OCI-LY7 (cell line): ENCODE measurements at regions not wholly inside any gene's neighbourhood (a gene's known extent, or its start where the extent isn't known, plus 50 kb on each side); places are given as distances from the start of the nearest gene placed in this dataset.

Experiments
- EZH2phosphoT487 ChIP-seq: fragments of 200-600 bp; sonication (generic); IDR thresholded peaks from 2 replicates; pipeline ENCODE4 v1.6.1; 2018; ENCODE audit warnings: low read depth, borderline replicate concordance, mild to moderate bottlenecking, mixed run types, antibody characterized with exemption, low read length, moderate library complexity, mixed read lengths
- TF ChIP-seq, protein P1 (sequence below): fragments of 200-600 bp; sonication (generic); conservative IDR thresholded peaks from 2 replicates; pipeline ENCODE4 v1.5.1; 2014; ENCODE audit warnings: mild to moderate bottlenecking, antibody characterized with exemption, low read length, moderate library complexity, mixed read lengths

DNA sequence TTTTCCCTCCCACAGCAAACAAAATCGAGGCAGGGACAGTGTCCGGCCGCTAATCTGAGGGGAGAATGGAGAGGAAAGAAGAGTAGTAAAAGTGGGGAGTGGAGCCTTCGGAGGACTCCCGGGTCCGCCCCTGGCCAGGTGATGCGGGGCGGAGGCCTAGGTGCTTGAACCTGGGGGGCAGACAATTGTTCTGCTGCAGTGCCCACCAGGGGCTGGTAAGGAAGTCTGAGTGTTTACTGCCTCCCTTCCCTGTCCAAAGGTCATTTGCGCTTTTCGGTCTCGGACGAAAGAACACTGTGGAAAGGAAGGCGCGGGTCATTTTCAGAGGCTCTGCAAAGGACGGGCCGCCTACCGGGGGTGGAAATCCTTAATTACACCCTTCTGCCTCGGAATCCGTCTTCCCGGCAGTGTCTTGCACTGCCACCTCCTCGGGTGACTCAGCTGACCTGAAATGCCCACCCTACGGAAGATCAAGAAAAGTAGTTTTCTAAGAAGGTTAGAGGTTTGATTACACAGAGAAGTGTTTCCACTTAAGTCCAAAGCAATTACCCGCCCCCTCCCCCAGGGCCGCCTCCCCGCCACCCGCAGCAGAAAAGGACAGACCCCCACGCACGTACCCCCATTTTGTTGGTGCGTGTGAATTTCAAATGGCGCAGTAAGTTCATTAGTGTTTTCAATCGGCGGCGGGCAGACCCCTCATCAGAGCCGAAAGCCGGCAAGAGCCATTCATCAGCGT, 99.9 kb upstream of the TENM3 start:
- TF ChIP-seq, protein P1, sequence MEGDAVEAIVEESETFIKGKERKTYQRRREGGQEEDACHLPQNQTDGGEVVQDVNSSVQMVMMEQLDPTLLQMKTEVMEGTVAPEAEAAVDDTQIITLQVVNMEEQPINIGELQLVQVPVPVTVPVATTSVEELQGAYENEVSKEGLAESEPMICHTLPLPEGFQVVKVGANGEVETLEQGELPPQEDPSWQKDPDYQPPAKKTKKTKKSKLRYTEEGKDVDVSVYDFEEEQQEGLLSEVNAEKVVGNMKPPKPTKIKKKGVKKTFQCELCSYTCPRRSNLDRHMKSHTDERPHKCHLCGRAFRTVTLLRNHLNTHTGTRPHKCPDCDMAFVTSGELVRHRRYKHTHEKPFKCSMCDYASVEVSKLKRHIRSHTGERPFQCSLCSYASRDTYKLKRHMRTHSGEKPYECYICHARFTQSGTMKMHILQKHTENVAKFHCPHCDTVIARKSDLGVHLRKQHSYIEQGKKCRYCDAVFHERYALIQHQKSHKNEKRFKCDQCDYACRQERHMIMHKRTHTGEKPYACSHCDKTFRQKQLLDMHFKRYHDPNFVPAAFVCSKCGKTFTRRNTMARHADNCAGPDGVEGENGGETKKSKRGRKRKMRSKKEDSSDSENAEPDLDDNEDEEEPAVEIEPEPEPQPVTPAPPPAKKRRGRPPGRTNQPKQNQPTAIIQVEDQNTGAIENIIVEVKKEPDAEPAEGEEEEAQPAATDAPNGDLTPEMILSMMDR = no peak
- TF ChIP-seq EZH2phosphoT487 = no peak
